B cell (primary cell): ENCODE measurements at regions not wholly inside any gene's neighbourhood (a gene's known extent, or its start where the extent isn't known, plus 50 kb on each side); places are given as distances from the start of the nearest gene placed in this dataset.

Source experiments
- EZH2 ChIP-seq: IDR thresholded peaks from 2 replicates; pipeline ENCODE4 v1.6.1; 2012; ENCODE audit warnings: borderline replicate concordance, low read depth, mild to moderate bottlenecking, moderate library complexity, low read length; ENCODE audit not compliant: insufficient read depth, poor library complexity, severe bottlenecking
- TF ChIP-seq, protein P1 (sequence below): fragments of 200-600 bp; IDR thresholded peaks from one replicate; pipeline ENCODE4 v1.8.0; 2022; ENCODE audit warnings: antibody characterized with exemption, mild to moderate bottlenecking

DNA sequence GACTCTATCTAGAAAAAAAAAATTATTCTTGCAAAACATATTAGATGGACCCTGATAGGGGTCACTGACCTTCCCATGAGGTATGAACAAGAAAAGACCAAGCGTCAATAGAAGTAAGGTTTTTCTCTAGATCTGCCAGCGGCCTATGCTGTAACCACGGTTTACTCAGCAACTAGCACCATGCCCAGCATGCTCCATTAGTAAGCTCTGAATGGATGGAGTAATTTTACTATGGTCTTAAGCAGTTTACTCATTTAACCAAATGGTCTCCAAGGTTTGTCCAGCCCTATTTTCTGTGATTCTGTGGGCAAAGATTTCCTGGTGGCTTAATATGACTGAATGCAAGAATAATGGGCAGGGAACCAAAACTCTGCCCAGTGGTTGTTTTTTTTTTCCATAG is 113.9 kb downstream of the ADSS2 start:
- TF ChIP-seq, protein P1, sequence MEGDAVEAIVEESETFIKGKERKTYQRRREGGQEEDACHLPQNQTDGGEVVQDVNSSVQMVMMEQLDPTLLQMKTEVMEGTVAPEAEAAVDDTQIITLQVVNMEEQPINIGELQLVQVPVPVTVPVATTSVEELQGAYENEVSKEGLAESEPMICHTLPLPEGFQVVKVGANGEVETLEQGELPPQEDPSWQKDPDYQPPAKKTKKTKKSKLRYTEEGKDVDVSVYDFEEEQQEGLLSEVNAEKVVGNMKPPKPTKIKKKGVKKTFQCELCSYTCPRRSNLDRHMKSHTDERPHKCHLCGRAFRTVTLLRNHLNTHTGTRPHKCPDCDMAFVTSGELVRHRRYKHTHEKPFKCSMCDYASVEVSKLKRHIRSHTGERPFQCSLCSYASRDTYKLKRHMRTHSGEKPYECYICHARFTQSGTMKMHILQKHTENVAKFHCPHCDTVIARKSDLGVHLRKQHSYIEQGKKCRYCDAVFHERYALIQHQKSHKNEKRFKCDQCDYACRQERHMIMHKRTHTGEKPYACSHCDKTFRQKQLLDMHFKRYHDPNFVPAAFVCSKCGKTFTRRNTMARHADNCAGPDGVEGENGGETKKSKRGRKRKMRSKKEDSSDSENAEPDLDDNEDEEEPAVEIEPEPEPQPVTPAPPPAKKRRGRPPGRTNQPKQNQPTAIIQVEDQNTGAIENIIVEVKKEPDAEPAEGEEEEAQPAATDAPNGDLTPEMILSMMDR = no peak
- TF ChIP-seq EZH2 = no peak
